ENCODE measurements at regions not wholly inside any gene's neighbourhood (a gene's known extent, or its start where the extent isn't known, plus 50 kb on each side); places are given as distances from the start of the nearest gene placed in this dataset.

GRCh38 chr15:29319823-29320222 is 50.2 kb upstream of the NSMCE3 start:
- DNase-seq (ENCODE audit: low spot score) = no peak
